PFSK-1 (cell line): ENCODE measurements at regions not wholly inside any gene's neighbourhood (a gene's known extent, or its start where the extent isn't known, plus 50 kb on each side); places are given as distances from the start of the nearest gene placed in this dataset.

Experiments used
- POLR2AphosphoS5 ChIP-seq: IDR thresholded peaks from 2 replicates; pipeline ENCODE4 v1.6.1; 2012; ENCODE audit warnings: low read depth, mild to moderate bottlenecking, control low read depth, low read length, moderate library complexity
- SIN3A ChIP-seq: IDR thresholded peaks from 2 replicates; pipeline ENCODE4 v1.6.1; 2012; ENCODE audit warnings: mild to moderate bottlenecking, low read length, moderate library complexity, borderline replicate concordance; ENCODE audit not compliant: insufficient read depth

- TF ChIP-seq POLR2AphosphoS5 (no peak), SIN3A (no peak)
Observed at GRCh38 chr6:156231026-156231765, 546.0 kb upstream of the ARID1B start.
